Panc1 (cell line): ENCODE measurements at regions not wholly inside any gene's neighbourhood (a gene's known extent, or its start where the extent isn't known, plus 50 kb on each side); places are given as distances from the start of the nearest gene placed in this dataset.

Experiments
- CTCF ChIP-seq: fragments of 450-650 bp; IDR thresholded peaks from 2 replicates; pipeline ENCODE4 v1.5.1; 2017; ENCODE audit warnings: mild to moderate bottlenecking
- POLR2AphosphoS5 ChIP-seq: IDR thresholded peaks from 2 replicates; pipeline ENCODE4 v1.6.1; 2012; ENCODE audit warnings: mild to moderate bottlenecking, low read depth, low read length, moderate library complexity

- TF ChIP-seq CTCF, result no peak
- no peak for TF ChIP-seq POLR2AphosphoS5
Observed at GRCh38 chr7:35495844-35496243, 199.1 kb downstream of the HERPUD2 start.
